22Rv1 (cell line): ENCODE measurements at regions not wholly inside any gene's neighbourhood (a gene's known extent, or its start where the extent isn't known, plus 50 kb on each side); places are given as distances from the start of the nearest gene placed in this dataset.

Experiments used
- CTCF ChIP-seq: fragments of 450-650 bp; IDR thresholded peaks from 2 replicates; pipeline ENCODE4 v1.5.1; 2017; ENCODE audit warnings: mild to moderate bottlenecking
- ZFX ChIP-seq: fragments of 450-650 bp; IDR thresholded peaks from 2 replicates; pipeline ENCODE4 v1.6.1; 2017; ENCODE audit warnings: antibody characterized with exemption, borderline replicate concordance

- TF ChIP-seq CTCF (no peak), ZFX (no peak)
These were observed 94.6 kb downstream of the UTP18 start for GRCh38 chr17:51354936-51355335.
